ENCODE measurements at regions not wholly inside any gene's neighbourhood (a gene's known extent, or its start where the extent isn't known, plus 50 kb on each side); places are given as distances from the start of the nearest gene placed in this dataset.

GRCh38 chr6:112821476-112821875, 474.3 kb downstream of the RFPL4B start:
- DNase-seq (ENCODE audit: low read depth, low spot score): no peak
- H3K9me3 ChIP-seq (ENCODE audit: control insufficient read depth in 1 of 2, insufficient read depth in 1 of 2, low read depth in 1 of 2, low read length in 2 of 2): no peaks in the 10 kb centered on the region
- ChIA-PET CTCF (no interaction called here), RAD21 (ENCODE audit: low non-redundant PET in 1 of 2, low total read pairs in 2 of 2, uncharacterized antibody in 2 of 2, unreplicated experiment in 2 of 2) (no interaction called here), POLR2A (no interaction called here)
- H3K79me2 ChIP-seq (ENCODE audit: insufficient read depth, low read length): no peaks in the 10 kb centered on the region
- no peaks in the 10 kb centered on the region for H3K36me3 ChIP-seq (ENCODE audit: control insufficient read depth in 1 of 2, insufficient read depth in 2 of 2, low read length in 2 of 2)
- TF ChIP-seq SIN3A (IDR thresholded peaks at IDR 0.05; ENCODE audit: low read depth): no peak
- ATAC-seq: no peak
- H3K4me3 ChIP-seq (replicated peaks in 1 of 2; ENCODE audit: low read depth in 1 of 2, low read length in 2 of 2): no peak overlapping the region
- no TSS peak for BruUV-seq (replicated peaks)
- H2AFZ ChIP-seq (ENCODE audit: low read depth, low read length, poor library complexity, severe bottlenecking): no peak overlapping the region
- no peaks in the 10 kb centered on the region for H3K4me1 ChIP-seq (ENCODE audit: control insufficient read depth in 1 of 2, insufficient read depth in 2 of 2, low read length in 2 of 2)
- H4K20me1 ChIP-seq (ENCODE audit: insufficient read depth): no peaks in the 10 kb centered on the region
- no peak overlapping the region for H3K9ac ChIP-seq (ENCODE audit: low read length)
- no peaks in the 10 kb centered on the region for H3K27me3 ChIP-seq (ENCODE audit: insufficient read depth, low read length)
- no peak overlapping the region for H3K4me2 ChIP-seq (ENCODE audit: low read length)
- H3K27ac ChIP-seq (ENCODE audit: low read depth, low read length): no peak overlapping the region
- no peaks in the 10 kb centered on the region for H3K9me2 ChIP-seq (ENCODE audit: insufficient read depth)
- intact Hi-C loops (cut with micrococcal nuclease): no loop called here

GRCh38 chr6:112822769-112823168, 475.6 kb downstream of the RFPL4B start:
- intact Hi-C loops (cut with micrococcal nuclease): no loop called here
- H3K9me2 ChIP-seq (ENCODE audit: insufficient read depth): no peaks in the 10 kb centered on the region
- CTCF ChIA-PET: no interaction called here
- DNase-seq (ENCODE audit: low read depth, low spot score): no peak
- H3K9ac ChIP-seq (ENCODE audit: low read length): no peak overlapping the region
- no peaks in the 10 kb centered on the region for H3K79me2 ChIP-seq (ENCODE audit: insufficient read depth, low read length)
- H3K4me2 ChIP-seq (ENCODE audit: low read length): no peak overlapping the region
- H3K27ac ChIP-seq (ENCODE audit: low read depth, low read length): no peak overlapping the region
- TF ChIP-seq POLR2AphosphoS5 (IDR thresholded peaks at IDR 0.05; ENCODE audit: low read depth, low read length) (no peak), ZBTB33 (IDR thresholded peaks at IDR 0.05; ENCODE audit: extremely low read depth, insufficient replicate concordance, low read length) (no peak), ZFX (IDR thresholded peaks at IDR 0.05) (no peak), SRF (IDR thresholded peaks at IDR 0.05; ENCODE audit: low read depth) (no peak)
- H3K4me1 ChIP-seq (ENCODE audit: control insufficient read depth in 1 of 2, insufficient read depth in 2 of 2, low read length in 2 of 2): no peaks in the 10 kb centered on the region
- H3K4me3 ChIP-seq (replicated peaks in 1 of 2; ENCODE audit: low read depth in 1 of 2, low read length in 2 of 2): no peak overlapping the region
- no peaks in the 10 kb centered on the region for H4K20me1 ChIP-seq (ENCODE audit: insufficient read depth)
- RAD21 ChIA-PET (ENCODE audit: low non-redundant PET in 1 of 2, low total read pairs in 2 of 2, uncharacterized antibody in 2 of 2, unreplicated experiment in 2 of 2): no interaction called here
- H2AFZ ChIP-seq (ENCODE audit: low read depth, low read length, poor library complexity, severe bottlenecking): no peak overlapping the region
- no peak for ATAC-seq
- no peaks in the 10 kb centered on the region for H3K9me3 ChIP-seq (ENCODE audit: control insufficient read depth in 1 of 2, insufficient read depth in 1 of 2, low read depth in 1 of 2, low read length in 2 of 2)
- POLR2A ChIA-PET: no interaction called here
- BruUV-seq (replicated peaks): no TSS peak
- H3K27me3 ChIP-seq (ENCODE audit: insufficient read depth, low read length): no peaks in the 10 kb centered on the region
- no peaks in the 10 kb centered on the region for H3K36me3 ChIP-seq (ENCODE audit: control insufficient read depth in 1 of 2, insufficient read depth in 2 of 2, low read length in 2 of 2)
